IMR-90 (cell line): ENCODE measurements at regions not wholly inside any gene's neighbourhood (a gene's known extent, or its start where the extent isn't known, plus 50 kb on each side); places are given as distances from the start of the nearest gene placed in this dataset.

Source experiments
- ATAC-seq: fragments of 200-7000 bp; cut with Tn5 transposase; 2 replicates; pipeline ENCODE4 v1.9.1; 2020; ENCODE audit warnings: low read depth, mild to moderate bottlenecking, moderate library complexity
- BruUV-seq: library from RNA; stranded (reverse); fragments of 400-500 nt; replicated peaks from 2 replicates; lab custom pipeline; 2021; lab: Mats Ljungman, UMichigan
- CTCF ChIA-PET: fragments of 300-600 bp; formaldehyde crosslinking; extraction: SDS; loops from one replicate; lab custom pipeline; 2021; ENCODE audit warnings: antibody characterized with exemption; lab: Yijun Ruan, JAX
- POLR2A ChIA-PET: fragments of 300-600 bp; sonication (Branson Sonifier 250); formaldehyde crosslinking; loops from one replicate; lab custom pipeline; 2022; ENCODE audit warnings: antibody characterized with exemption; ENCODE audit not compliant: unreplicated experiment; lab: Charles Lee
- DNase-seq: peaks from one replicate; pipeline ENCODE4 v3.0.0; 2013
- H2AFZ ChIP-seq: replicated peaks from 2 replicates; pipeline ENCODE3; 2013; ENCODE audit warnings: low read length, mild to moderate bottlenecking; ENCODE audit not compliant: poor library complexity
- H2AK5ac ChIP-seq: 2 replicates; pipeline ENCODE4 v1.6.1; 2013; ENCODE audit warnings: low read depth, low read length, inconsistent platforms
- H2AK9ac ChIP-seq: replicated peaks from 2 replicates; pipeline ENCODE3; 2013; ENCODE audit warnings: mild to moderate bottlenecking, low read depth, low read length, moderate library complexity; ENCODE audit not compliant: poor library complexity
- H2BK120ac ChIP-seq: 2 replicates; pipeline ENCODE4 v1.6.1; 2013; ENCODE audit warnings: low read depth, low read length, inconsistent platforms
- H2BK15ac ChIP-seq: 3 replicates; pipeline ENCODE4 v1.6.1; 2013; ENCODE audit warnings: low read depth, low read length, inconsistent platforms
- H2BK20ac ChIP-seq: 2 replicates; pipeline ENCODE4 v1.6.1; 2013; ENCODE audit warnings: low read depth, mild to moderate bottlenecking, inconsistent platforms, low read length, moderate library complexity
- H2BK5ac ChIP-seq: 2 replicates; pipeline ENCODE4 v1.6.1; 2013; ENCODE audit warnings: mild to moderate bottlenecking, low read depth, low read length, inconsistent platforms; ENCODE audit not compliant: poor library complexity, severe bottlenecking
- H3K14ac ChIP-seq: replicated peaks from 2 replicates; pipeline ENCODE4 v1.6.1; 2013; ENCODE audit warnings: low read depth, low read length, inconsistent platforms
- H3K18ac ChIP-seq: 2 replicates; pipeline ENCODE4 v1.6.1; 2013; ENCODE audit warnings: low read depth, low read length, control low read depth
- H3K23ac ChIP-seq: 2 replicates; pipeline ENCODE4 v1.6.1; 2013; ENCODE audit warnings: low read depth, low read length, inconsistent platforms
- H3K27ac ChIP-seq: 2 replicates; pipeline ENCODE4 v1.5.1; 2013; ENCODE audit warnings: mild to moderate bottlenecking, control low read depth, low read length; ENCODE audit not compliant: insufficient read depth
- H3K27me3 ChIP-seq: 2 replicates; pipeline ENCODE4 v1.6.1; 2013; ENCODE audit warnings: low read length; ENCODE audit not compliant: control insufficient read depth, insufficient read depth
- H3K36me3 ChIP-seq: 2 replicates; pipeline ENCODE4 v1.6.1; 2013; ENCODE audit warnings: low read length, mixed read lengths; ENCODE audit not compliant: control insufficient read depth, insufficient read depth
- H3K4ac ChIP-seq: 2 replicates; pipeline ENCODE4 v1.6.1; 2013; ENCODE audit warnings: low read depth, low read length, inconsistent platforms
- H3K4me1 ChIP-seq: 2 replicates; pipeline ENCODE4 v1.6.1; 2013; ENCODE audit warnings: low read length, mixed read lengths; ENCODE audit not compliant: control insufficient read depth, insufficient read depth
- H3K4me2 ChIP-seq: 2 replicates; pipeline ENCODE4 v1.6.1; 2013; ENCODE audit warnings: low read depth, mild to moderate bottlenecking, control low read depth, low read length, moderate library complexity
- H3K4me3 ChIP-seq: 2 replicates; pipeline ENCODE4 v1.5.1; 2013; ENCODE audit warnings: low read depth, mild to moderate bottlenecking, control low read depth, low read length, moderate library complexity; ENCODE audit not compliant: insufficient read depth
- H3K56ac ChIP-seq: 2 replicates; pipeline ENCODE4 v1.6.1; 2013; ENCODE audit warnings: low read length, inconsistent platforms; ENCODE audit not compliant: insufficient read depth; ENCODE audit errors: extremely low read depth
- H3K79me1 ChIP-seq, 2 experiments: 2 replicates each; pipeline ENCODE4 v1.6.1; 2013; ENCODE audit warnings: low read length in 2 of 2, inconsistent platforms in 1 of 2, low read depth in 1 of 2
- H3K9ac ChIP-seq: 2 replicates; pipeline ENCODE4 v1.6.1; 2013; ENCODE audit warnings: low read depth, low read length, control low read depth
- H3K9me1 ChIP-seq: 2 replicates; pipeline ENCODE4 v1.6.1; 2013; ENCODE audit warnings: low read length, inconsistent platforms; ENCODE audit not compliant: insufficient read depth
- H3K9me3 ChIP-seq: 2 replicates; pipeline ENCODE4 v1.6.1; 2013; ENCODE audit warnings: low read length; ENCODE audit not compliant: control insufficient read depth, insufficient read depth
- H4K20me1 ChIP-seq: 2 replicates; pipeline ENCODE4 v1.6.1; 2013; ENCODE audit warnings: low read length, inconsistent platforms; ENCODE audit not compliant: insufficient read depth
- H4K5ac ChIP-seq: 2 replicates; pipeline ENCODE4 v1.6.1; 2013; ENCODE audit warnings: mild to moderate bottlenecking, low read depth, low read length, control low read depth
- H4K8ac ChIP-seq, 2 experiments: 2 replicates each; pipeline ENCODE4 v1.6.1; 2013; ENCODE audit warnings: low read depth in 2 of 2, low read length in 2 of 2, control low read depth in 1 of 2, inconsistent platforms in 1 of 2
- H4K91ac ChIP-seq: 2 replicates; pipeline ENCODE4 v1.6.1; 2013; ENCODE audit warnings: low read depth, low read length, inconsistent platforms; ENCODE audit not compliant: insufficient read depth
- BHLHE40 ChIP-seq: fragments of 150-350 bp; IDR thresholded peaks from 2 replicates; pipeline ENCODE4 v1.6.1; 2016; ENCODE audit warnings: mild to moderate bottlenecking, low read depth, low read length
- CEBPB ChIP-seq: IDR thresholded peaks from 2 replicates; pipeline ENCODE4 v1.6.1; 2012; ENCODE audit warnings: low read depth, low read length, improper control_type of control experiment
- CHD1 ChIP-seq: IDR thresholded peaks from 2 replicates; pipeline ENCODE4 v1.6.1; 2012; ENCODE audit warnings: low read depth, low read length, improper control_type of control experiment
- ELK1 ChIP-seq: fragments of 150-350 bp; IDR thresholded peaks from 2 replicates; pipeline ENCODE4 v1.6.1; 2016; ENCODE audit warnings: low read depth, mild to moderate bottlenecking, low read length, moderate library complexity, borderline replicate concordance
- FOS ChIP-seq: fragments of 150-350 bp; IDR thresholded peaks from 2 replicates; pipeline ENCODE4 v1.6.1; 2016; ENCODE audit warnings: low read depth, low read length
- MAFK ChIP-seq: IDR thresholded peaks from 2 replicates; pipeline ENCODE4 v1.6.1; 2012; ENCODE audit warnings: low read depth, low read length, improper control_type of control experiment
- MAZ ChIP-seq: IDR thresholded peaks from 2 replicates; pipeline ENCODE4 v1.6.1; 2012; ENCODE audit warnings: low read depth, mild to moderate bottlenecking, low read length, improper control_type of control experiment, moderate library complexity, borderline replicate concordance
- MXI1 ChIP-seq: IDR thresholded peaks from 2 replicates; pipeline ENCODE4 v1.6.1; 2012; ENCODE audit warnings: low read depth, mild to moderate bottlenecking, low read length, moderate library complexity, borderline replicate concordance
- NFE2L2 ChIP-seq: fragments of 150-350 bp; IDR thresholded peaks from 2 replicates; pipeline ENCODE4 v1.6.1; 2016; ENCODE audit warnings: low read depth, mild to moderate bottlenecking, low read length
- POLR2A ChIP-seq: IDR thresholded peaks from 2 replicates; pipeline ENCODE4 v1.6.1; 2012; ENCODE audit warnings: mild to moderate bottlenecking, low read depth, low read length
- RAD21 ChIP-seq: IDR thresholded peaks from 2 replicates; pipeline ENCODE4 v1.6.1; 2012; ENCODE audit warnings: low read length, improper control_type of control experiment
- RCOR1 ChIP-seq: IDR thresholded peaks from 2 replicates; pipeline ENCODE4 v1.6.1; 2012; ENCODE audit warnings: mild to moderate bottlenecking, low read length, improper control_type of control experiment; ENCODE audit not compliant: insufficient replicate concordance
- RFX5 ChIP-seq: IDR thresholded peaks from 2 replicates; pipeline ENCODE4 v1.8.0; 2012; ENCODE audit warnings: low read depth, mild to moderate bottlenecking, low read length, moderate library complexity
- SMC3 ChIP-seq: fragments of 150-350 bp; IDR thresholded peaks from 2 replicates; pipeline ENCODE4 v1.6.1; 2016; ENCODE audit warnings: low read depth, mild to moderate bottlenecking, antibody characterized with exemption, low read length, moderate library complexity
- USF2 ChIP-seq: fragments of 150-350 bp; IDR thresholded peaks from 2 replicates; pipeline ENCODE4 v1.6.1; 2017; ENCODE audit warnings: mild to moderate bottlenecking, antibody characterized with exemption, low read length, low read depth
- WGBS, 2 experiments: methylation state at CpG; one replicate each; pipeline versions ENCODE4 v1.1.5 to v1.1.7; 2013; ENCODE audit warnings: missing lambda C conversion rate in 2 of 2; ENCODE audit not compliant: insufficient read length in 1 of 2; ENCODE audit errors: extremely low coverage in 2 of 2; 5-methylcytosine and 5-hydroxymethylcytosine counted together
- dilution Hi-C: fragments of 300-500 bp; cut with HindIII; formaldehyde crosslinking; loops from one replicate; pipeline ENCODE4 v1.14.3; 2018; ENCODE audit warnings: low sequenced_read_pairs; ENCODE audit not compliant: unreplicated experiment
- in situ Hi-C: fragments of 300-500 bp; cut with MboI; formaldehyde crosslinking; loops from 3 replicates; pipeline ENCODE4 v1.14.3; 2019; ENCODE audit warnings: low sequenced_read_pairs, inconsistent platforms, mixed read lengths
- intact Hi-C: fragments of 100-400 bp; cut with micrococcal nuclease; formaldehyde crosslinking; loops from 2 replicates; pipeline ENCODE4 v1.10.0; 2022
- TF ChIP-seq, protein P1 (sequence below): conservative IDR thresholded peaks from 2 replicates; pipeline ENCODE4 v1.5.1; 2012; ENCODE audit warnings: mild to moderate bottlenecking, low read depth, low read length, improper control_type of control experiment

DNA sequence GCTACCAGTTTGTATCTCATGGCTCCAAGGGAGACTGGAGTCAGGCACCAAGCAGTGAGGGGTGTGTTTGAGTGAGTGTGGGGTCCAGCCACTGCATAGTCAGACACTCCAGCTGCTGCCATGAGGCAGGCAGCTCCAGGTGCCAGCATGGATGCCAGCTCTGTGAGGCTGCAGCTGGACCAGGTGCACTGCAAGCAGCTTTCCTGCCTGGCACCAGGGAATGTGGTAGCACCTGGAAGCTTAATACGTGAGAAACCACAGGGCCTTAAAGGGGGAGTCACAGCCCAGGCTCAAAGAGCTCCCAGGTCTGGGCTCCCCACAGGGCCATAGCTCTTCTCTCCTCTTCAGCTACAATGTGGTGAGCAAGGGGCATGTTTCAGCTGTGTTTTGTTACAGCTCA is 817.8 kb upstream of the LUZP2 start:
- H2AK5ac ChIP-seq, result no peak overlapping the region
- no peaks in the 10 kb centered on the region for H4K20me1 ChIP-seq
- ChIA-PET CTCF (interaction anchor here (1.0 kb wide), 1 partner anchor 33 kb away, joined by 3 read pairs; no protein-coding TSS in a partner anchor), POLR2A (no interaction called here)
- H2AFZ ChIP-seq, result peak overlapping the region; percentile 27
- no peak overlapping the region; the same call in 1 of the 2 replicates for H3K14ac ChIP-seq
- H3K4me3 ChIP-seq, result no peak overlapping the region
- WGBS, 2 experiments, result no CpG with 5 or more reads among the region's 1 CpG
- H3K9me3 ChIP-seq, result no peaks in the 10 kb centered on the region
- intact Hi-C loops (no loop called here), dilution Hi-C loops (no loop called here), in situ Hi-C loops (no loop called here)
- H3K27ac ChIP-seq, result no peak overlapping the region
- H4K91ac ChIP-seq, result no peak overlapping the region
- no peak overlapping the region for H3K9ac ChIP-seq
- DNase-seq (no peak), ATAC-seq (no peak)
- no peak overlapping the region for H3K23ac ChIP-seq
- no peaks in the 10 kb centered on the region for H3K79me1 ChIP-seq
- H2BK15ac ChIP-seq, result no peak overlapping the region
- no TSS peak for BruUV-seq
- H3K4me1 ChIP-seq, result no peaks in the 10 kb centered on the region
- H3K4me2 ChIP-seq, result no peak overlapping the region
- H3K27me3 ChIP-seq, result no peaks in the 10 kb centered on the region
- H3K18ac ChIP-seq, result no peak overlapping the region
- no peak overlapping the region for H2BK5ac ChIP-seq
- H4K5ac ChIP-seq, result no peak overlapping the region
- H3K4ac ChIP-seq, result no peak overlapping the region; the same call in 1 of the 2 replicates
- no peak overlapping the region for H2AK9ac ChIP-seq
- no peak for TF ChIP-seq RCOR1
- no peak for TF ChIP-seq FOS
- TF ChIP-seq MAZ, result no peak
- TF ChIP-seq POLR2A, result no peak
- no peak for TF ChIP-seq RAD21
- no peak for TF ChIP-seq CEBPB
- TF ChIP-seq ELK1, result no peak
- TF ChIP-seq, protein P1, sequence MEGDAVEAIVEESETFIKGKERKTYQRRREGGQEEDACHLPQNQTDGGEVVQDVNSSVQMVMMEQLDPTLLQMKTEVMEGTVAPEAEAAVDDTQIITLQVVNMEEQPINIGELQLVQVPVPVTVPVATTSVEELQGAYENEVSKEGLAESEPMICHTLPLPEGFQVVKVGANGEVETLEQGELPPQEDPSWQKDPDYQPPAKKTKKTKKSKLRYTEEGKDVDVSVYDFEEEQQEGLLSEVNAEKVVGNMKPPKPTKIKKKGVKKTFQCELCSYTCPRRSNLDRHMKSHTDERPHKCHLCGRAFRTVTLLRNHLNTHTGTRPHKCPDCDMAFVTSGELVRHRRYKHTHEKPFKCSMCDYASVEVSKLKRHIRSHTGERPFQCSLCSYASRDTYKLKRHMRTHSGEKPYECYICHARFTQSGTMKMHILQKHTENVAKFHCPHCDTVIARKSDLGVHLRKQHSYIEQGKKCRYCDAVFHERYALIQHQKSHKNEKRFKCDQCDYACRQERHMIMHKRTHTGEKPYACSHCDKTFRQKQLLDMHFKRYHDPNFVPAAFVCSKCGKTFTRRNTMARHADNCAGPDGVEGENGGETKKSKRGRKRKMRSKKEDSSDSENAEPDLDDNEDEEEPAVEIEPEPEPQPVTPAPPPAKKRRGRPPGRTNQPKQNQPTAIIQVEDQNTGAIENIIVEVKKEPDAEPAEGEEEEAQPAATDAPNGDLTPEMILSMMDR, result no peak
- no peak for TF ChIP-seq RFX5
- no peak for TF ChIP-seq MXI1
- TF ChIP-seq SMC3, result no peak
- TF ChIP-seq NFE2L2, result no peak
- TF ChIP-seq BHLHE40, result no peak
- no peak for TF ChIP-seq MAFK
- no peak for TF ChIP-seq CHD1
- TF ChIP-seq USF2, result no peak
- H2BK120ac ChIP-seq, result 0 out of 2 replicates have a peak overlapping the region, but pooled peaks have one; percentile 7
- no peaks in the 10 kb centered on the region for H3K9me1 ChIP-seq
- H2BK20ac ChIP-seq, result no peak overlapping the region
- H4K8ac ChIP-seq, result no peak overlapping the region
- no peak overlapping the region for H3K56ac ChIP-seq
- H3K36me3 ChIP-seq, result no peaks in the 10 kb centered on the region
